ENCODE measurements at regions not wholly inside any gene's neighbourhood (a gene's known extent, or its start where the extent isn't known, plus 50 kb on each side); places are given as distances from the start of the nearest gene placed in this dataset.

DNA sequence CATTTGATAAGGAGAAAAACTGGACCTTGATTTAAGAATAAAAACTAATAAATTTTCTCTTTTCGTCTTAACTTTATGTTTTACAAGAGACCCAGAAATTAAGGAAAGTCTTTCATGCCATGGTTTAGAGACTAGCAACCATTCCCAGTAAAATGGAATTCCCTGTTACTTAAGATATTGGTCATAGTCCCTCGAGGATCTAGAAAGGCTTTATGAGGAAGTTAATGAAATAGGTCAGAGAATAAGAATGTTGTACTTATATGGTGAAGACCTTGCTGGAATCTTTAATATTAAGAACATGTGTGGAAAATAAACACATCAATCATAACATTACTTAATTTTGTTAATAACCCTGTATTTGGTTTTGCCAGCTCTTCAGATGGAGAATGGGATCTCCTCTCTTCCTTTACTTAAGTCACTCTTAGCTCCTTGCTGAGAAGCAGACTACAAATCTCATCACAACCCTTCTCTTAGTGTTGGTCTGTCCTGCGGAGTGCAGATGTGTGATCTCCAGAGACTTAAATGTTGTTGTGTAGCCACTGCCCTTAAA lies 382.9 kb downstream of the QKI start:
- Histone ChIP-seq H3K27me3 (no peaks in the 10 kb centered on the region), H3K27ac (no peak overlapping the region), H3K9me3 (peaks cover 3 to 6% of the 10 kb centered on the region in 2 donors), H3K4me3 (no peak overlapping the region), H3K36me3 (no peaks in the 10 kb centered on the region), H3K4me1 (no peaks in the 10 kb centered on the region)
- in situ Hi-C loops (cut with MboI; ENCODE audit: low pct_ligation_motif_present in 1 of 4, low pct_unique_long_range_greater_than_20kb in 1 of 4, low sequenced_read_pairs in 3 of 4): no loop called here
- intact Hi-C loops (cut with DNase I; ENCODE audit: low total_unique reads): no loop called here
- DNase-seq: no peak
- no peak for TF ChIP-seq POLR2AphosphoS5 (IDR thresholded peaks at IDR 0.05)
- TF ChIP-seq, protein P1, sequence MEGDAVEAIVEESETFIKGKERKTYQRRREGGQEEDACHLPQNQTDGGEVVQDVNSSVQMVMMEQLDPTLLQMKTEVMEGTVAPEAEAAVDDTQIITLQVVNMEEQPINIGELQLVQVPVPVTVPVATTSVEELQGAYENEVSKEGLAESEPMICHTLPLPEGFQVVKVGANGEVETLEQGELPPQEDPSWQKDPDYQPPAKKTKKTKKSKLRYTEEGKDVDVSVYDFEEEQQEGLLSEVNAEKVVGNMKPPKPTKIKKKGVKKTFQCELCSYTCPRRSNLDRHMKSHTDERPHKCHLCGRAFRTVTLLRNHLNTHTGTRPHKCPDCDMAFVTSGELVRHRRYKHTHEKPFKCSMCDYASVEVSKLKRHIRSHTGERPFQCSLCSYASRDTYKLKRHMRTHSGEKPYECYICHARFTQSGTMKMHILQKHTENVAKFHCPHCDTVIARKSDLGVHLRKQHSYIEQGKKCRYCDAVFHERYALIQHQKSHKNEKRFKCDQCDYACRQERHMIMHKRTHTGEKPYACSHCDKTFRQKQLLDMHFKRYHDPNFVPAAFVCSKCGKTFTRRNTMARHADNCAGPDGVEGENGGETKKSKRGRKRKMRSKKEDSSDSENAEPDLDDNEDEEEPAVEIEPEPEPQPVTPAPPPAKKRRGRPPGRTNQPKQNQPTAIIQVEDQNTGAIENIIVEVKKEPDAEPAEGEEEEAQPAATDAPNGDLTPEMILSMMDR (IDR thresholded peaks at IDR 0.05): no peak
- no peak for TF ChIP-seq EP300 (IDR thresholded peaks at IDR 0.05; ENCODE audit: low read depth)
- no peak for TF ChIP-seq POLR2A (IDR thresholded peaks at IDR 0.05)
- WGBS, 2 donors (ENCODE audit: low coverage in 1 of 2): 62 to 81% methylated on average over 3 of the region's 3 CpGs

DNA sequence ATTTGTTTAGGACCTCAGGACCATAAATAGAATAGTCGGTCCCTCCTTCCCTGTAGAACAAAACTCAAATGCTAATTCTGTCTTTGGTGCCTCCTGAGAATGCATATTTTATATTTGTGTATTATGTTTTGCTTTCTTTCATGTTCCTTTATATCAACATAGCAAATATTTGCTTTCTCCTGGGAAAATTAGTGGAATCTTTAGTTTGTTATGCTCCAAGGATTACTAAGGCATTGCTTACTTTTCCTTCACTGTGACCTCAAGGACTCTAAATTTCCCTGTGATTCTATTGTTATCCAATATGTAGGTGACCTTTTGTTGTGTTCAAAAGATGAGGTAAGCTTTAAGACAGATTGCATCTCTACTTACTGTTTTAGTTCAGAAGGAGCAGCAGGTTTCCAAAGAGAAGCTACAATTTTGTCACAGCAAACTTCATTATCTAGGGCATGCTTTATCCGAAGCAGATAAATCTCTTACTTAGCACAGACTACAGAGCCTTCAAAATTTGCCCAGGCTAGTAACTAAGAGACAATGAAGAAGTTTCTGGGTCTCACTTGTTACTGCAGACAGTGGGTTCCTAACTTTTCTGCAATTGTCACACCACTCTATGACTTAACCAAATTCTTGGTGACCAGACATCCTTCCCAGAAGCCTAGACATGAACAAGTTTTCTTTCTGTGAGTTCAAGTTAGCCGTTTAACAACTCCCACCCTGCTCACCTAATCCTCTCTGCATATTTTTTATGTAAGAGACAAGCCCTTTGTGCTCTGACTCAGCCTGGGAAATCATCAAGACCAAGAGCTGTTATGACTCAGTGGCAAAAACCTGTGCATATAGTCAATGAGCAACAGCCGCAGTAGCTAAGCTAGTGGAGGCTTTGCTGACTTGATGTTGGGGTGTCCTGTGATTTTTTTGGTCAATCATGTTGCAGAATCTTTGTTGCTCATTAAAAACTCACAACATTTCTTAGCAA lies 378.8 kb downstream of the QKI start:
- H3K27me3 ChIP-seq: no peaks in the 10 kb centered on the region
- H3K27ac ChIP-seq: no peak overlapping the region
- no peak overlapping the region for H3K4me3 ChIP-seq
- in situ Hi-C loops (cut with MboI; ENCODE audit: low pct_ligation_motif_present in 1 of 4, low pct_unique_long_range_greater_than_20kb in 1 of 4, low sequenced_read_pairs in 3 of 4) (no loop called here), intact Hi-C loops (cut with DNase I; ENCODE audit: low total_unique reads) (no loop called here)
- H3K9me3 ChIP-seq: peaks cover 2 to 3% of the 10 kb centered on the region in 2 donors
- 63 to 68% methylated on average over 2 to 4 of the region's 4 CpGs for WGBS, 2 donors (ENCODE audit: low coverage in 1 of 2)
- no peaks in the 10 kb centered on the region for H3K4me1 ChIP-seq
- no peaks in the 10 kb centered on the region for H3K36me3 ChIP-seq
- TF ChIP-seq POLR2A (IDR thresholded peaks at IDR 0.05) (no peak), POLR2AphosphoS5 (IDR thresholded peaks at IDR 0.05) (no peak), EP300 (IDR thresholded peaks at IDR 0.05; ENCODE audit: low read depth) (no peak)
- TF ChIP-seq, protein P1 (IDR thresholded peaks at IDR 0.05): no peak
- no peak for DNase-seq

DNA sequence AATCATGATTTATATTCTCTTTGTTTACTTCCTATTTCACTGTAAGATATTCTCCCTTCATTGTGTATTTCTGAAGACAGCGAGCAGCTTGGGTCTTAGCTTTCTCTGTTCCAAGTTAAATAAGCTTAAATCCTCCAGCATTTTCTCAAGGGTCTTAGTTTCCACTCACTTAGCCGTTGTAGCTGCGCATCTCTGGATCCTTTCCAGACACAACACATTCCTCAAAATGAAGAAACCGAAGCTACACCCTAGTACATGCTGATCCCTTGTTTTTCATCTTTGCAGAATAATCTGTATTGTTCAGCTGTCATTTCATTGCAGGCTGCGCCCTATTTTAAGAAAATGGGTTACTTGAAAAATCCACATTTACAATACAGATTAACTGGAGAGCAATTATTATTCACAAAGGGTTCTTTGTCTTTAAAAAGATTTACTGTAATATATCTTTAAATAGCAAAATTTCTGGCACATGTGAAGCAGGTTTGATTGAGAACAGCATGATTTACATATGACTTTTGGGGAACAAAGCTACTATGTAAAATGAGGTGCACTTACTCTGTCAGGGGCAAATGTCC lies 375.8 kb downstream of the QKI start:
- in situ Hi-C loops (cut with MboI; ENCODE audit: low pct_ligation_motif_present in 1 of 4, low pct_unique_long_range_greater_than_20kb in 1 of 4, low sequenced_read_pairs in 3 of 4): no loop called here
- WGBS, 2 donors (ENCODE audit: low coverage in 1 of 2): 60% methylated on average over 5 of the region's 5 CpGs

More for the DNA sequence above, 375.8 kb downstream of the QKI start:
- Histone ChIP-seq H3K36me3 (no peaks in the 10 kb centered on the region), H3K4me3 (no peak overlapping the region), H3K4me1 (no peaks in the 10 kb centered on the region), H3K27ac (no peak overlapping the region), H3K9me3 (peaks cover 0 to 3% of the 10 kb centered on the region in 2 donors), H3K27me3 (no peaks in the 10 kb centered on the region)
- intact Hi-C loops (cut with DNase I; ENCODE audit: low total_unique reads): no loop called here
- TF ChIP-seq EP300 (IDR thresholded peaks at IDR 0.05; ENCODE audit: low read depth) (no peak), POLR2A (IDR thresholded peaks at IDR 0.05) (no peak), POLR2AphosphoS5 (IDR thresholded peaks at IDR 0.05) (no peak)
- TF ChIP-seq, protein P1 (IDR thresholded peaks at IDR 0.05): no peak
- DNase-seq: no peak
